CD4-positive, CD25-positive, alpha-beta regulatory T cell (primary cell): ENCODE measurements at regions not wholly inside any gene's neighbourhood (a gene's known extent, or its start where the extent isn't known, plus 50 kb on each side); places are given as distances from the start of the nearest gene placed in this dataset.

Experiments used
- ATAC-seq, 2 donors: fragments of 150-1000 bp; cut with Tn5 transposase; one replicate each; pipeline ENCODE4 v1.10.0; 2021; ENCODE audit warnings: low read depth in 2 of 2, moderate number of reproducible peaks in 2 of 2, moderate library complexity in 1 of 2
- DNase-seq, 3 donors: peaks; one replicate each; pipeline versions ENCODE4 v3.0.0 to v3.0.0-alpha.2; 2012 to 2022; ENCODE audit warnings: mixed read lengths in 1 of 3
- H3K27ac ChIP-seq: one replicate; pipeline ENCODE4 v1.7.0; 2013; ENCODE audit warnings: mild to moderate bottlenecking, low read length; ENCODE audit not compliant: insufficient read depth, poor library complexity, severe bottlenecking
- H3K27me3 ChIP-seq: one replicate; pipeline ENCODE4 v1.7.0; 2013; ENCODE audit warnings: low read length; ENCODE audit not compliant: control insufficient read depth, insufficient read depth
- H3K36me3 ChIP-seq: one replicate; pipeline ENCODE4 v1.7.0; 2013; ENCODE audit warnings: mild to moderate bottlenecking, low read length, moderate library complexity; ENCODE audit not compliant: control insufficient read depth, insufficient read depth
- H3K4me1 ChIP-seq: 2 replicates; pipeline ENCODE4 v1.7.0; 2013; ENCODE audit warnings: mild to moderate bottlenecking, low read length; ENCODE audit not compliant: insufficient read depth, control insufficient read depth, poor library complexity, severe bottlenecking
- H3K4me3 ChIP-seq: one replicate; pipeline ENCODE4 v1.7.0; 2013; ENCODE audit warnings: low read depth, mild to moderate bottlenecking, low read length, moderate library complexity
- H3K9me3 ChIP-seq, 2 experiments: 1 replicate in 1 of 2; 2 replicates in 1 of 2; pipeline ENCODE4 v1.7.0; 2013; ENCODE audit warnings: low read length in 2 of 2, mild to moderate bottlenecking in 1 of 2, moderate library complexity in 1 of 2; ENCODE audit not compliant: control insufficient read depth in 2 of 2
- H3K27ac Mint-ChIP-seq, 3 donors: one replicate each; pipeline ENCODE4 v1.8.0; 2020 to 2022; ENCODE audit warnings: mild to moderate bottlenecking in 3 of 3, mixed read lengths in 3 of 3, moderate library complexity in 2 of 3
- H3K27me3 Mint-ChIP-seq: one replicate; pipeline ENCODE4 v1.8.0; 2022; ENCODE audit warnings: mild to moderate bottlenecking, mixed read lengths
- H3K36me3 Mint-ChIP-seq: one replicate; pipeline ENCODE4 v1.8.0; 2020; ENCODE audit warnings: mixed read lengths
- H3K4me1 Mint-ChIP-seq, 4 donors: one replicate each; pipeline ENCODE4 v1.8.0; 2020 to 2022; ENCODE audit warnings: mixed read lengths in 4 of 4, mild to moderate bottlenecking in 1 of 4
- H3K4me3 Mint-ChIP-seq, 4 donors: one replicate each; pipeline ENCODE4 v1.8.0; 2020 to 2022; ENCODE audit warnings: mild to moderate bottlenecking in 4 of 4, mixed read lengths in 4 of 4, moderate library complexity in 3 of 4
- H3K9me3 Mint-ChIP-seq, 7 donors: one replicate each; pipeline ENCODE4 v1.8.0; 2020 to 2022; ENCODE audit warnings: mixed read lengths in 7 of 7, mild to moderate bottlenecking in 3 of 7, moderate library complexity in 2 of 7

GRCh38 chr15:47870956-47871625 lies 153.8 kb downstream of the SEMA6D start:
- Histone ChIP-seq H3K9me3 (no peaks in the 10 kb centered on the region), H3K36me3 (no peaks in the 10 kb centered on the region), H3K27me3 (no peaks in the 10 kb centered on the region), H3K4me3 (no peak overlapping the region), H3K27ac (no peak overlapping the region), H3K4me1 (no peaks in the 10 kb centered on the region)
- DNase-seq (no peak), ATAC-seq (no peak)
- H3K4me3 Mint-ChIP-seq, result no peak overlapping the region
- H3K36me3 Mint-ChIP-seq, result no peaks in the 10 kb centered on the region
- H3K27me3 Mint-ChIP-seq, result peaks cover under 1% of the 10 kb centered on the region
- no peak overlapping the region for H3K27ac Mint-ChIP-seq
- peaks cover 0 to 11% (median 1%) of the 10 kb centered on the region in 7 donors for H3K9me3 Mint-ChIP-seq
- H3K4me1 Mint-ChIP-seq, result no peaks in the 10 kb centered on the region

- no peaks in the 10 kb centered on the region for H3K4me1 Mint-ChIP-seq
- ATAC-seq (no peak), DNase-seq (no peak)
- no peak overlapping the region for H3K4me3 ChIP-seq
- no peaks in the 10 kb centered on the region for H3K9me3 ChIP-seq
- no peaks in the 10 kb centered on the region for H3K27me3 ChIP-seq
- H3K36me3 ChIP-seq, result no peaks in the 10 kb centered on the region
- H3K27ac Mint-ChIP-seq, result no peak overlapping the region
- no peak overlapping the region for H3K27ac ChIP-seq
- no peak overlapping the region for H3K4me3 Mint-ChIP-seq
- no peaks in the 10 kb centered on the region for H3K36me3 Mint-ChIP-seq
- H3K4me1 ChIP-seq, result no peaks in the 10 kb centered on the region
- H3K27me3 Mint-ChIP-seq, result no peaks in the 10 kb centered on the region
- peaks cover 0 to 11% (median 1%) of the 10 kb centered on the region in 7 donors for H3K9me3 Mint-ChIP-seq
Measured at GRCh38 chr15:47872208-47872607, 154.9 kb downstream of the SEMA6D start.

DNA sequence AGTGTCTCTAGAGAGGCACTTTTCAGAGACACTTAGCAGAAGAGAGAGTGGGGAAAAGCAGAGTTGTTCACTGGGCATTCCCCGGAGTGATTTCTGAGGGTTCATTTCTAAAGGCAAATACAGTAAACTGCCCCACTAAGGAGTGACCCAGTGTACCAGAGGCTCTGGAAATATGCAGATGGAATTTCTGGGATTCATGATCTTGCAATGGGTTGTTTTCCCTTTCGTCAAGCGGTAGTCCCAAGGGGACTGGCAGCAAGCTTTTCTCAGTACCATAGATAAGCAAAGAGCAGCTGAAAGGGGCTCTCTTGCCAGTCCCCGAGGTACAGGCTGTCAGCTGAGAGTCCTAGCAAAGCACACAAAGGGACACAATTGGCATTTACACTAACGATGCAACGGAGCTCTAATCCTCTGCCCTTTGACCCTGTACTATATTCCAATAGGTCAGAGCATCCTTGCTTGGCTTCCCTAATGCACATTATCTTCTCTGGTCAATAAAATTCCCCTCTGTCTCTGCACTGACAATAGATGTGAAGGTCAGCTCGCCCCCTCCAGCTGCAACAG lies 155.6 kb downstream of the SEMA6D start:
- Histone ChIP-seq H3K27ac (no peak overlapping the region), H3K27me3 (no peaks in the 10 kb centered on the region), H3K4me1 (no peaks in the 10 kb centered on the region), H3K9me3 (no peaks in the 10 kb centered on the region), H3K4me3 (no peak overlapping the region), H3K36me3 (no peaks in the 10 kb centered on the region)
- H3K4me3 Mint-ChIP-seq, result no peak overlapping the region
- DNase-seq, result no peak
- H3K27me3 Mint-ChIP-seq, result no peaks in the 10 kb centered on the region
- no peak overlapping the region for H3K27ac Mint-ChIP-seq
- no peaks in the 10 kb centered on the region for H3K4me1 Mint-ChIP-seq
- H3K9me3 Mint-ChIP-seq, result peaks cover 0 to 11% (median 1%) of the 10 kb centered on the region in 7 donors
- H3K36me3 Mint-ChIP-seq, result no peaks in the 10 kb centered on the region
- no peak for ATAC-seq

GRCh38 chr15:47876986-47877385 lies 159.7 kb downstream of the SEMA6D start:
- no peak for ATAC-seq

GRCh38 chr15:47877836-47878235 lies 160.5 kb downstream of the SEMA6D start:
- no peaks in the 10 kb centered on the region for H3K27me3 ChIP-seq
- no peak overlapping the region for H3K4me3 ChIP-seq
- Mint-ChIP-seq H3K27me3 (peaks cover 5% of the 10 kb centered on the region), H3K4me3 (no peak overlapping the region), H3K4me1 (no peaks in the 10 kb centered on the region), H3K9me3 (peaks cover 0 to 4% (median 1%) of the 10 kb centered on the region in 7 donors), H3K36me3 (no peaks in the 10 kb centered on the region), H3K27ac (no peak overlapping the region)
- no peaks in the 10 kb centered on the region for H3K9me3 ChIP-seq
- no peak overlapping the region for H3K27ac ChIP-seq
- ATAC-seq (no peak), DNase-seq (no peak)
- H3K36me3 ChIP-seq, result no peaks in the 10 kb centered on the region
- no peaks in the 10 kb centered on the region for H3K4me1 ChIP-seq

More at GRCh38 chr15:47876986-47877385, 159.7 kb downstream of the SEMA6D start:
- peaks cover 0 to 4% (median 1%) of the 10 kb centered on the region in 7 donors for H3K9me3 Mint-ChIP-seq
- no peak for DNase-seq
- H3K27me3 ChIP-seq, result no peaks in the 10 kb centered on the region
- H3K27me3 Mint-ChIP-seq, result peaks cover 5% of the 10 kb centered on the region
- no peaks in the 10 kb centered on the region for H3K4me1 ChIP-seq
- H3K9me3 ChIP-seq, result no peaks in the 10 kb centered on the region
- no peak overlapping the region for H3K27ac Mint-ChIP-seq
- H3K27ac ChIP-seq, result no peak overlapping the region
- no peak overlapping the region for H3K4me3 Mint-ChIP-seq
- H3K36me3 ChIP-seq, result no peaks in the 10 kb centered on the region
- H3K4me3 ChIP-seq, result no peak overlapping the region
- no peaks in the 10 kb centered on the region for H3K4me1 Mint-ChIP-seq
- no peaks in the 10 kb centered on the region for H3K36me3 Mint-ChIP-seq

- no peaks in the 10 kb centered on the region for H3K36me3 ChIP-seq
- peaks cover 1 to 8% (median 3%) of the 10 kb centered on the region in 7 donors for H3K9me3 Mint-ChIP-seq
- H3K4me1 Mint-ChIP-seq, result no peaks in the 10 kb centered on the region
- H3K27me3 ChIP-seq, result no peaks in the 10 kb centered on the region
- peaks cover 5% of the 10 kb centered on the region for H3K27me3 Mint-ChIP-seq
- H3K36me3 Mint-ChIP-seq, result no peaks in the 10 kb centered on the region
- no peak for ATAC-seq
- no peak overlapping the region for H3K4me3 Mint-ChIP-seq
- no peak overlapping the region for H3K27ac Mint-ChIP-seq
- H3K4me1 ChIP-seq, result no peaks in the 10 kb centered on the region
- no peak for DNase-seq
- no peaks in the 10 kb centered on the region for H3K9me3 ChIP-seq
- no peak overlapping the region for H3K4me3 ChIP-seq
- H3K27ac ChIP-seq, result no peak overlapping the region
Measured at GRCh38 chr15:47885920-47886319, 168.6 kb downstream of the SEMA6D start.

- H3K27me3 Mint-ChIP-seq, result peaks cover 5% of the 10 kb centered on the region
- no peak for ATAC-seq
- Histone ChIP-seq H3K4me1 (no peaks in the 10 kb centered on the region), H3K9me3 (no peaks in the 10 kb centered on the region), H3K4me3 (no peak overlapping the region), H3K27ac (no peak overlapping the region), H3K36me3 (no peaks in the 10 kb centered on the region), H3K27me3 (no peaks in the 10 kb centered on the region)
- no peak overlapping the region for H3K4me3 Mint-ChIP-seq
- H3K36me3 Mint-ChIP-seq, result no peaks in the 10 kb centered on the region
- H3K4me1 Mint-ChIP-seq, result no peaks in the 10 kb centered on the region
- no peak overlapping the region for H3K27ac Mint-ChIP-seq
- no peak for DNase-seq
- H3K9me3 Mint-ChIP-seq, result peaks cover 1 to 8% (median 3%) of the 10 kb centered on the region in 7 donors
Measured at GRCh38 chr15:47887241-47887800, 170.0 kb downstream of the SEMA6D start.
